HepG2 (cell line): ENCODE measurements at regions not wholly inside any gene's neighbourhood (a gene's known extent, or its start where the extent isn't known, plus 50 kb on each side); places are given as distances from the start of the nearest gene placed in this dataset.

ENCODE experiments used
- ATAC-seq: fragments of 200-7000 bp; cut with Tn5 transposase; 3 replicates; pipeline ENCODE4 v1.9.1; 2020; ENCODE audit warnings: mild to moderate bottlenecking, moderate library complexity
- BruUV-seq: library from RNA; stranded (reverse); fragments of 400-500 nt; replicated peaks from 2 replicates; lab custom pipeline; 2021; lab: Mats Ljungman, UMichigan
- CTCF ChIA-PET: fragments of 300-600 bp; formaldehyde crosslinking; extraction: SDS; loops from one replicate; lab custom pipeline; 2021; ENCODE audit warnings: low total read pairs, inconsistent platforms, low intra/inter-chr PET ratio; lab: Yijun Ruan, JAX
- POLR2A ChIA-PET: fragments of 350-600 bp; sonication (Branson Sonifier 250); formaldehyde crosslinking; loops from one replicate; lab custom pipeline; 2020; ENCODE audit warnings: antibody characterized with exemption, inconsistent platforms; lab: Yijun Ruan, JAX
- DNase-seq: peaks from one replicate; pipeline ENCODE4 v3.0.0-alpha.2; 2015; ENCODE audit warnings: low spot score
- FAIRE-seq: peaks from 3 replicates; lab custom pipeline; 2011; peaks lifted over from hg19 to GRCh38; lab: Jason Lieb, UNC
- H2AFZ ChIP-seq: one replicate; pipeline ENCODE4 v1.6.1; 2011; ENCODE audit warnings: low read length, inconsistent platforms
- H3K27ac ChIP-seq: fragments of 300-600 bp; 3 replicates; pipeline ENCODE4 v1.8.0; 2011; ENCODE audit warnings: mixed run types, mild to moderate bottlenecking, mixed read lengths, low read length, inconsistent platforms; ENCODE audit not compliant: insufficient read depth; ENCODE audit errors: extremely low read length
- H3K27me3 ChIP-seq, 2 experiments: fragments of 200-600 bp in 1 of 2; 2 replicates in 1 of 2; 3 replicates in 1 of 2; pipeline versions ENCODE4 v1.6.0 to v1.8.0; 2011; ENCODE audit warnings: low read length in 2 of 2, mild to moderate bottlenecking in 2 of 2, moderate library complexity in 2 of 2, inconsistent platforms in 1 of 2; ENCODE audit not compliant: insufficient read depth in 2 of 2, control insufficient read depth in 1 of 2
- H3K36me3 ChIP-seq, 2 experiments: fragments of 200-600 bp in 1 of 2; replicated peaks in 1 of 2; 2 replicates in 1 of 2; 3 replicates in 1 of 2; pipeline versions ENCODE4 v1.5.1 to v1.8.0; 2011; ENCODE audit warnings: low read length in 2 of 2, inconsistent platforms in 1 of 2; ENCODE audit not compliant: insufficient read depth in 2 of 2, control insufficient read depth in 1 of 2
- H3K4me1 ChIP-seq: 2 replicates; pipeline ENCODE4 v1.5.1; 2012; ENCODE audit warnings: low read length, inconsistent platforms; ENCODE audit not compliant: insufficient read depth
- H3K4me2 ChIP-seq: 2 replicates; pipeline ENCODE4 v1.6.0; 2011; ENCODE audit warnings: low read depth, low read length, inconsistent platforms
- H3K4me3 ChIP-seq, 3 experiments: fragments of 200-600 bp in 1 of 3; sonication (generic), shearing (Covaris generic) in 1 of 3; replicated peaks in 1 of 3; 2 replicates each; pipeline ENCODE4 v1.5.1; 2011 to 2016; ENCODE audit warnings: low read length in 3 of 3, inconsistent platforms in 2 of 3, low read depth in 2 of 3, mild to moderate bottlenecking in 2 of 3, control low read depth in 1 of 3, mixed read lengths in 1 of 3; ENCODE audit not compliant: insufficient read depth in 1 of 3
- H3K79me2 ChIP-seq: one replicate; pipeline ENCODE4 v1.6.1; 2011; ENCODE audit warnings: low read length, inconsistent platforms; ENCODE audit not compliant: insufficient read depth
- H3K9ac ChIP-seq: 2 replicates; pipeline ENCODE4 v1.6.0; 2011; ENCODE audit warnings: mild to moderate bottlenecking, low read depth, low read length, inconsistent platforms; ENCODE audit not compliant: insufficient read depth
- H3K9me3 ChIP-seq: 2 replicates; pipeline ENCODE4 v1.5.1; 2012; ENCODE audit warnings: mild to moderate bottlenecking, low read length
- H4K20me1 ChIP-seq: 2 replicates; pipeline ENCODE4 v1.6.0; 2011; ENCODE audit warnings: inconsistent platforms, mild to moderate bottlenecking, low read length, moderate library complexity; ENCODE audit not compliant: insufficient read depth
- MAFF ChIP-seq: IDR thresholded peaks from 2 replicates; pipeline ENCODE4 v1.6.1; 2011; ENCODE audit warnings: low read depth, low read length, improper control_type of control experiment
- SYNCRIP ChIP-seq: fragments of 200-400 bp; formaldehyde crosslinking; IDR thresholded peaks from 2 replicates; pipeline ENCODE4 v1.6.1; 2018; ENCODE audit warnings: mild to moderate bottlenecking, low read depth, low read length; ENCODE audit not compliant: insufficient read depth
- TAF15 ChIP-seq: fragments of 200-400 bp; formaldehyde crosslinking; IDR thresholded peaks from one replicate; pipeline ENCODE4 v1.6.1; 2018; ENCODE audit warnings: mild to moderate bottlenecking, low read depth, low read length; ENCODE audit not compliant: poor library complexity, severe bottlenecking
- ZNF3 ChIP-seq: IDR thresholded peaks from 2 replicates; pipeline ENCODE4 v1.7.0; 2017; ENCODE audit warnings: inconsistent platforms
- ZNF766 ChIP-seq: sonication (generic); formaldehyde crosslinking; IDR thresholded peaks from 2 replicates; pipeline ENCODE4 v1.5.0; 2020; ENCODE audit warnings: missing genetic modification reagents, borderline replicate concordance
- WGBS: methylation state at CpG from one replicate; pipeline ENCODE4 v1.1.6; 2017; ENCODE audit warnings: low lambda C conversion rate; 5-methylcytosine and 5-hydroxymethylcytosine counted together
- in situ Hi-C: cut with HindIII; loops from 2 replicates; pipeline ENCODE4 v1.10.0; 2017; ENCODE audit warnings: low pct_unique_long_range_greater_than_20kb; ENCODE audit not compliant: extremely low pct_ligation_motif_present
- intact Hi-C: fragments of 100-400 bp; cut with micrococcal nuclease; formaldehyde crosslinking; loops from one replicate; pipeline ENCODE4 v1.10.0; 2022; ENCODE audit not compliant: unreplicated experiment
- TF ChIP-seq, protein P1 (sequence below): sonication (generic); formaldehyde crosslinking; IDR thresholded peaks from 2 replicates; pipeline ENCODE4 v1.4.0; 2020; ENCODE audit warnings: missing genetic modification reagents, mild to moderate bottlenecking, borderline replicate concordance
- TF ChIP-seq, protein P2 (sequence below): sonication (generic); IDR thresholded peaks from 2 replicates; pipeline ENCODE4 v1.6.1; 2016; ENCODE audit warnings: low read depth, borderline replicate concordance

GRCh38 chr20:12740647-12741046, 268.1 kb upstream of the SPTLC3 start (continued):
- TF ChIP-seq SYNCRIP (no peak), TAF15 (no peak)

DNA sequence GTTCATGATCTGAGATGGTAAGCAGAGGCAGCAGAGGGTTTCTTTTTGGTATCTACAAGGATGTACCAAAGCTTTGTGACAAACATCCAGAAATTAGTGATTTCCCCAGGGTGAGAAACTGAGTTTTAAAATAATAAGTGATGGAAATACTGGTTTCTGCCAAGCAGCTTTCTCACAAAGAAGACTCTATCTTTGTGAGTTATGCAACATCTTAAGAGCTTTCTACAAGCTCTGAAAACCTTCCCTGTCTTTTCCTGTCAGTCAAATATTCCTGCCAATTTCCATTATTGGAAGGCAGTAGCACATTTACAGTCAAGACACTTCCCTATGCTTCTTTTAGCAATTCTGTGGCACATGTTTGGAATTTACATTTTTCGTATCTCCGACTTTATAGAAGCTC, 264.7 kb upstream of the SPTLC3 start:
- POLR2A ChIA-PET: no interaction called here
- FAIRE-seq (no peak), DNase-seq (no peak), ATAC-seq (no peak)
- H3K4me1 ChIP-seq: no peaks in the 10 kb centered on the region
- H3K4me3 ChIP-seq: no peak overlapping the region
- H4K20me1 ChIP-seq: no peaks in the 10 kb centered on the region
- H3K27ac ChIP-seq: no peak overlapping the region
- H2AFZ ChIP-seq: no peak overlapping the region
- TF ChIP-seq, protein P1, sequence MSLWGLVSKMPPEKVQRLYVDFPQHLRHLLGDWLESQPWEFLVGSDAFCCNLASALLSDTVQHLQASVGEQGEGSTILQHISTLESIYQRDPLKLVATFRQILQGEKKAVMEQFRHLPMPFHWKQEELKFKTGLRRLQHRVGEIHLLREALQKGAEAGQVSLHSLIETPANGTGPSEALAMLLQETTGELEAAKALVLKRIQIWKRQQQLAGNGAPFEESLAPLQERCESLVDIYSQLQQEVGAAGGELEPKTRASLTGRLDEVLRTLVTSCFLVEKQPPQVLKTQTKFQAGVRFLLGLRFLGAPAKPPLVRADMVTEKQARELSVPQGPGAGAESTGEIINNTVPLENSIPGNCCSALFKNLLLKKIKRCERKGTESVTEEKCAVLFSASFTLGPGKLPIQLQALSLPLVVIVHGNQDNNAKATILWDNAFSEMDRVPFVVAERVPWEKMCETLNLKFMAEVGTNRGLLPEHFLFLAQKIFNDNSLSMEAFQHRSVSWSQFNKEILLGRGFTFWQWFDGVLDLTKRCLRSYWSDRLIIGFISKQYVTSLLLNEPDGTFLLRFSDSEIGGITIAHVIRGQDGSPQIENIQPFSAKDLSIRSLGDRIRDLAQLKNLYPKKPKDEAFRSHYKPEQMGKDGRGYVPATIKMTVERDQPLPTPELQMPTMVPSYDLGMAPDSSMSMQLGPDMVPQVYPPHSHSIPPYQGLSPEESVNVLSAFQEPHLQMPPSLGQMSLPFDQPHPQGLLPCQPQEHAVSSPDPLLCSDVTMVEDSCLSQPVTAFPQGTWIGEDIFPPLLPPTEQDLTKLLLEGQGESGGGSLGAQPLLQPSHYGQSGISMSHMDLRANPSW (CRISPR knock-in tag): no peak
- TF ChIP-seq ZNF3 (CRISPR knock-in tag): no peak
- no peak for TF ChIP-seq ZNF766 (CRISPR knock-in tag)
- no peak for TF ChIP-seq MAFF
- TF ChIP-seq, protein P2, sequence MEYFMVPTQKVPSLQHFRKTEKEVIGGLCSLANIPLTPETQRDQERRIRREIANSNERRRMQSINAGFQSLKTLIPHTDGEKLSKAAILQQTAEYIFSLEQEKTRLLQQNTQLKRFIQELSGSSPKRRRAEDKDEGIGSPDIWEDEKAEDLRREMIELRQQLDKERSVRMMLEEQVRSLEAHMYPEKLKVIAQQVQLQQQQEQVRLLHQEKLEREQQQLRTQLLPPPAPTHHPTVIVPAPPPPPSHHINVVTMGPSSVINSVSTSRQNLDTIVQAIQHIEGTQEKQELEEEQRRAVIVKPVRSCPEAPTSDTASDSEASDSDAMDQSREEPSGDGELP: no peak
- H3K36me3 ChIP-seq: no peaks in the 10 kb centered on the region
- H3K9me3 ChIP-seq: no peaks in the 10 kb centered on the region
- no peak overlapping the region for H3K9ac ChIP-seq
- WGBS: 2% methylated on average over 2 of the region's 2 CpGs
- intact Hi-C loops (no loop called here), in situ Hi-C loops (no loop called here)
- BruUV-seq: no TSS peak
- H3K27me3 ChIP-seq: no peaks in the 10 kb centered on the region
- no peak overlapping the region for H3K4me2 ChIP-seq
- H3K79me2 ChIP-seq: no peaks in the 10 kb centered on the region
- CTCF ChIA-PET: no interaction called here
